SKM-1 (cell line): ENCODE measurements at regions not wholly inside any gene's neighbourhood (a gene's known extent, or its start where the extent isn't known, plus 50 kb on each side); places are given as distances from the start of the nearest gene placed in this dataset.
"Not testable (repeated sequence)": the region's sequence is repeated elsewhere in the genome, so short reads cannot be mapped to it uniquely, and the experiment has no call there.

Experiments
- DNase-seq: peaks from one replicate; lab custom pipeline; 2025; ENCODE audit not compliant: unreplicated experiment; lab: John Stamatoyannopoulos, UW

DNA sequence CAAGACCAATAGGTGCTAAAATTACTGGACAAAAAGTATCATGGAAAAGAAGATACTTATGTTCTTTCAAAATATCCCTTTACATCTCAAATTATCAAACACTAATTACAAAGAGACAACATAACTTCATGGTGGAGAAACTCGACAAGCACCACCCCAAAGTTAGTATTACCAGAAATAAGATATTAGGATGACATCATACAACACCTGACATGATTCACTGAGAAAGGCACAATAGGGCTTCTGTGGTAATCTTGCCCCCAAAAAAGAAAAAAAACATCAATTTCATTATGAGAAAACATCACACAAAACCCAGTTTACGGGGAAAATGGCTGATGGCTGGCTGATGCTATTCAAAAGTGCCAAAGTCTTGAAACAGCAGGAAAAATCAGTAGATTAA is 1781.7 kb upstream of the PCDH10 start:
- no peak for DNase-seq

DNA sequence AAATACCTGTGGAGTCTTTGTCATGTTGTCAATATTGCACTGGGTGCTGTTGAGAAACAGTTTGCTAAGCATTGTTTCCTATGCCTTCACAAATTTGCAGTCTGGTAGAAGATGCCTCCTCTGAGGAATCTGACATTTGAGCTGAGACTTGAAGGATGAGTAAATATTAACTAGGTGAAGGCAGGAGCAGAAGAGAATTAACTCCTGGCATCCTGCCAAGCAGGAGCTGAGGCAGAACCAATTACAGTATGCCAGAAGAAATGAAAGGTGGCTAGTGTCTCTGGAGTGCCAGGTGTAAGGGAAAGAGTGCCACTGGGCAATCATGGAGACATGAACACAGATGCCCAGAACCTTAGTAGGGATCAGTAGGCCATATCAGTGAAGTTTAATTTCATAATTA is 1778.2 kb upstream of the PCDH10 start:
- DNase-seq: no peak

DNA sequence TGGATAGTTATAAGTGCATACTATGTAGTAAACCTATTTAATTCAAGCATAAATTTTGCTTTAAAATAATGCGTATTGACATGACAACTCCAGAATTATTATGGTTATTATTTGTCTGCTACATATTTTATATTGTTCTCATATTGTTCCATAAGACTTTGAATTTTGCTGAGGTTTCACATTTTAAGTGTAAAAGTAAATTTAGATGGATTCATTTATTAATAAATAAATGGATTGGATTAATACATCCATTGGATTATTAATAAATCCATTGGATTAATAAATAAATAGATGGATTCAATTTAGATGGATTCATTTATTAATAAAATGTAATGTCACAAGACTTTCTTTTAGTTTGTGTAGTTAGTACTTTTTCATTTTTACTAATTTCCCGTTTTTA is 1768.0 kb upstream of the PCDH10 start:
- DNase-seq: no peak

DNA sequence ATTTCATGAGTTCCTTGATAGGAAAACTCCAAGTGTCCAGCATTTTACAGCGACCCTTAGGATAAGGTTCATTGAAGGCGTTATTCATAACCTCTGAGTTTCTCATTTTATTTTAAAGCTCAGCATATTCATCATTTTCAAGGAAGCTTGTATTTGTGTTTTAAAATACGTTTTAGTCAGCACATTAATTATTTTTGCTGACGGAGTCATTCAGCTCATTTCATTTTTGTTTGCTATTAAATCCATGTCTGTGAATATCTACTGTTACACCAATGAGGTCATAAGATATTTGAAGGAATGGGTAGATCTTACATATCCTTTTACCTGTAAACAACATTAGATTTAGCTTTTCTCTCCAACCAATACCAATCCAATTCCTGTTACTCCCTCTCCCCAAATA is 1766.3 kb upstream of the PCDH10 start:
- no peak for DNase-seq

DNA sequence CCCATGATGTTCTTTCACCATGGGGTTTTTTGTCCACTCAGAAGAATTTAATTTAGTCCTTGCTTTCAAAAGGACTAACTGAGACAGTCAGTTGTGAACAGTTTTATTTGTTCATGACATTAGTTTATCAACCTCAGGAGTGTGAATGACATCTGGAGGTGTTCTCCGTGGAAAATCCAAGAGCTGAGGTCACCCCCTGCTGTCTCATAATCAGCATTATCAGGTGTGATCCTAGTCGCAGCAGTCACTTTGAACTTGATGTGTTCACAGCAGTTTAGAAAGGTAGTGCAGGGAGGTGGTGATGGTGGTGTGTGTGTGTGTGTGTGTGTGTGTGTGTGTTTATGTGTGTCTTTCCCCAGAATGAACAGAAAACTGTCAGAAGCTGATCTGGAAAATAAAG is 1760.8 kb upstream of the PCDH10 start:
- DNase-seq: no peak

DNA sequence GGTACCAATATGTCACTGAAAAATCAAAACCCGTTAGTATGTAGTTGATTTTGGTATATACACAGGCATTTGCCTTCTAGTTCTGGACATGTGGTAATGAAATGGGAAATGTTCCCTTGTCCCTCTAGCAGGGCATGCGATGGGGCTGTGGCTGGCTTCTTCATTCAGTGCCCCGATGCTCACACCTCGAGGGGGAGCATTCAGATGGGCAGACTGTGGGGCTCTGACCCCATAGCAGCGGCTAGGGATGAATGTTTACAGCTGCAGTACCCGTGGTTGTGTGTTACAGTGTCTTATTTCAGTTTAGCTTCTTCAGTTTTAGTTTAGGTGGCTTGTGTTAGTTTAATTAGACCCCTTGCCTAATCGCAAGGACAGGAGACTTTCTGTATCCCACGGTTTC is 1741.0 kb upstream of the PCDH10 start:
- no peak for DNase-seq

DNA sequence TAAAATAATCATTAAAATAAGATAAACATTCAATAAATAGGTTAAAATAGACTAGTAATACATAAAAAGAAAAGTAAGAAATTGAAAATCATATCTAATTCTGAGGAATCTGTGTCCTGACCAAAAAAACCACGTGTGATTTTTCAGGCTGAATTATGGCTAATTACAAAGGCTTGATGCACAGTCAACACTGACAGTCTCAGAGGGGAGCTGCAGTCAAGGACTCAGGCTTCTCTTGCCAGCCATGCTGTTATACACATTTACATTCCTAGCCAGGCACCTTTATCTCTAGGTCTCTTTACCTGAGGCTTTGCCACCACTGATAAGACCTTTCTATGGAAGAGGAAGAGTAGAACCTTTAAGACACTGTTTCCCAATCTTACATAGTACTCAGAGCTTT is 1737.7 kb upstream of the PCDH10 start:
- no peak for DNase-seq

DNA sequence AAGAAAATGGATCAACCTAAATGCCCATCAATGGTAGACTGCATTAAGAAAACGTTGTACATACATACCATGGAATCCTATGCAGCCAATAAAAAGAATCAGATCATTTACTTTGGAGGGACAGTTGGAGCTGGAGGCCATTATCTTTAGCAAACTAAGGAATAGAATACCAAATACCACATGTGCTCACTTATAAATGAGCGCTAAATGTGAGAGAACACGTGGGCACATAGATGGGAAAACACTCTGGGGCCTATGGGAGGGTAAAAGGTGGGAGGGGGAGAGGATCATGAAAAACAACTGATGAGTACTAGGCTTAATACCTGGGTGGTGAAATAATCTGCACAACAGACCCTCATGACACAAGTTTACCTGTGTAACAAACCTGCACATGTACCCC is 1729.9 kb upstream of the PCDH10 start:
- no peak for DNase-seq

DNA sequence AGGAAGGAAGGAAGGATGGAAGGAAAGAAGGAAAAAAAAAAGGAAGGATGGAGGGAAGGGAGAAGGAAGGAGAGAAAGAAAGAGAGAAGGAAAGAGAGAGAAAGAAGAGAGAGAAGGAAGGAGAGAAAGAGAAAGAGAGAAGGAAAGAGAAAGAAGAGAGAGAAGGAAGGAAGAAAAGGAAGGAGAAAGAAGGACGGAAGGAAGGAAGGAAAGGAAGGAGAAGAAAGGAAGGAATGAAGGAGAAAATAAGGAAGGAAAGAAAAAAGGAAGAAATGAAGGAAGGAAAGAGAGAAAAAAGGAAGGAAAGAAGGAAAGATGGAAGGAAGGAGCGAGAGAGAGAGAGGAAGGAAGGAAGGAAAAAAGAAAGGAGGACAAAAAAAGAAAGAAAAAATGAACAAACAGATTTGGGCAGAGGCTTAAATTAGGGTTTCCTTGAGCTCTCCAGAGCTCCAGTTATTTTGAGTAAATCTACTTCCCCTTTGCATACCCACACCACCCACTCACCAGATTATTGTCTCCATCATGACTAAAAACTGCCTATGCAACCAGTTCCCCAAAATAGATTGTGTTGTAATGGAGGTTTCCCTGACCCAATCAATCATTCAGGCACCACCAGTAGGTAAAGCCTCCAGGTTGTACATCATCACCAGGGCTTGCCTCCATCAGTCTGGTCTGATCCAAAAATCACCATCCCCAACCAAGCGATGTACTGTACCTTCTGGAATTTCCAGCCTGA is 1722.9 kb upstream of the PCDH10 start:
- peak; percentile 53 for DNase-seq

DNA sequence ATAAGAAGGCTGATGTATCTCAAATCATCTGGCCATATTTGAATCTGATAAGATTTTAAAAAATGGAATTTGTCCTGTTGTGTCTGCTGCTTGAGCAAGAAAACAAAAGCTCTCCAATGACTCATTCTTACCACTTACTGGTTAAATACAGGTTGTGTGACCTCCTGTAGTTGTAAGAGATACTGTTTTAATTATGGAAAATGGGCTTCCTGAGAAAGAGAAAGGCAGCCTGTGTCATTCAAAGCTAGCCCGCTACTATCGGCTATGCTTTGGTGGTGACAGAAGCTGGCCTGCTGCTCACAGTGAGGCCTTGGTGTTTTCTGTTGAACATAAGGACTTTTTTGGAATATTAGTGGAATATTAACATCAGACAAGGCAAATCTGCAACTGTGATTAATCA is 1722.1 kb upstream of the PCDH10 start:
- DNase-seq: no peak

DNA sequence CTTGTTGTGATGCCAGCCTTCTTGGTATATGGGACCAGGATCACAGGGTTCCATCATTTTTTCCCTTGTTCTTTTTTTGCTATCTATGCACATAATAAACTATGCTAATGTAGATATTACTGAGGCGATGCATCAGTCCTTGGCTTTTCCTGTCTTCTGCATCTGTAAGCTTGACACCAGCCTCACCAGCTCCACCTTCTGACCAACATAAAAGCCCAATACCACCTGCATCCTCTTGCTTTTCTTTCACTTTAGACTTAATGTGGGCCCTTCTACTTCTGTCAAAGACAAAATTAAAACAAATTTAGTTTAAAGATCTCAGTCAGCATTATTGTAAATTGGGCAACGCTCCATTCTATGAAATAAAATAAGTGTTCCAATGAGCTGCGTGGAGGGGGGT is 1718.8 kb upstream of the PCDH10 start:
- DNase-seq: no peak

DNA sequence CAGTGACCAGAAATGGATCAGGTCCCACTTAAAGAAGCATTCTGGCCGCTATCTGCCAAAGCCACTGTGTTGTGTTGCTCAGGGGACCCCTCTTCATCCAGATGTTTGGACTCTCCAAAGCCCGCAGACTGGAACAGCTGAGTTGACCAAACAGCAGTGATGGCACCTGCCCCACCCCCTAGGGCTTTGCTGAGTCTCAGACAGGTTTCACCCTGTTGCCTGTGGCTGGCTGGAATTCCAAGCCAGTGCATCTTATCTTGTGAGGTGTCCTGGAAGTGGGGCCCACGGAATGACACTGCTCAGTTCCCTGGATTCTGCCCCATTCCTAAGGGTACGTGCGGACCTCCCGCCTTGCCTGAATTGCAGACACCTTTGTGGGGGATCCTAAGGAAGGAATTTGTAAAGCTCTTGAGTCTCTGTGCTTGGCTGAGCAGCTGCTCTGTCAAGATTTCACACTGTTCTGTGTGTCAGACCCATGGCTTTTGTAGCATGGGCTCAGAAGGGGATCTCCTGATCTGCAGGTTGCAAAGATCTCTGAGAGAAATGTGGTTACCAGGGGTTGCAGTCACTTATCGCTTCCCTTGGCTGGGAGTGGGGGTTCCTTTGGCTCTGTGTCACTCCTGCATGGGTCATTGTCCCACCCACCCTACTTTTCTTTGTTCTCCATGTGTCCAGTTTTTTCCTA is 1707.9 kb upstream of the PCDH10 start:
- DNase-seq: no peak

DNA sequence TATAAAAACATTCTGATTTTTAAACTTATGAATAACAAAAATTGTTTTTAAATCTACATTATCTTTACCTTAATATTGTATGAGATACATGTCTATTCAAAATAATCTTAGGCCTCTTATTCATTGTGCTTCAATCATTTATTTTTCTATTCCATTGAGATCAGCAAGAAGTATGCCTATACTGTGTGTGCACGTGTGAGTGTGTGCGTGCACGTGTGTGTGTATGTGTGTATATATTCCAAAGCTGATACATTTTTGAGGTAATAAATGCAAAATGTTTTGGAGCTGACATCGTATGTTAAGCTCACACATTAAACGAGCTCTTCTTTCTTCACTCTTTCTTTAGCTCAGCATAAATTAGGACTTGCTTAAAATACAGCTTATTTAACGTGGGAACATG is 1701.2 kb upstream of the PCDH10 start:
- no peak for DNase-seq

DNA sequence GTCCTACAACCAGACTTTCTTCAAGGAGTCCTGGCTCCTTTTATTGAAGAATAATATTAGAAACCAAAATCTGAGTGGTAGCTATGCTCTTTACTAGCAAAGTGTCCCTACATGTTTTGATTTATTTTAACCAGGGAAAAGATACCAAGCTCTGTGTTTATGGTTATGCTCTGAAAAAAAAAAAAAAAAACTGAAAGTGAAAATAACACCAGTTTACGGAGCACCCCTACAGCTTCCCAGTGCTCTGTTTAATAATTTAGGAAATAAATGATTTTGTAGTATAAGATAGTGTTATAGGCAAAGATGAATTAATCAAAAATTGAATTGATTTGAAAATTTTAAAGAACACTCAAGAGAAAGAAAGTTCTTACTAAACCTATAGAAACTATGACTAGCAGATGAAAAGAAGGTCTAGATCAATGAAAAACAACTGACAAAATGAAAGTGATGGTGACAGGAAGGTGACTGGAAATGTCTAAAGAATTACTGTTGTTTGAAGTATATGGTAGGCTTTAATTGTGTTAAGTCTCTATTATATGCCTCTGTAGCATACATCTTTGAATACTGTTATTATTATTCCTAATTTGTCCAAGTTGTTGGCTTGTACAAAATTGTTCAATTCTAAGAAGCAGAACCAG is 1698.4 kb upstream of the PCDH10 start:
- no peak for DNase-seq

DNA sequence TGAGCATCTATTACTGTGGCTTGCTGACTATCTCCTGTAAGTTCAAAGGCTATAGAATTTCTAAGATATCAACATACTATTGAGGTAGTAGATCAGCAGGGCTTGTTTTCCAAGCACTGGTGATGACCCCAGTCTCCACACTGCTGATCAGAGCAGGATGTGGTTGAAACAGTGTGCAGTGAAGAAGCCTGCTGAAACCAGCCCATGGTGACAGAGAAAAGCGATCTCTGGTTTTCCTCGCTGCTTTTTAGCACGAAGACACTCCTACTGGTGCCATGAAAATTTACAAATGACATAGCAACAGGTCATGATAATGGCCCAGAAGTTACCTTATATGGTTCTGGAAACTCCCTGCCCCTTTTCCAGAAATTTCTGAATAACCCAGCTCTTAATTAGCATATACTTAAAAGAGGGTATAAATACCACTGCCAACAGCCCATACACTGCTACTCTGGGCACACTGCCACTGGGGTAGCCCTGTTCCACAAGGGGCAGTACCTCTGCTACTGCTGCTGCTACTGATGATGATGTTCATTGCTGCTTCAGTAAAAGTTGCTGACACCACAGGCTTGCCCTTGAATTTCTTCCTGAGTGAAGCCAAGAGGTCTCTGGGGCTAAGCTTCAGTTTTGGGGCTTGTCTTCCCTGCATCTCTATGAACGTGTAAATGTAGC is 1689.5 kb upstream of the PCDH10 start:
- DNase-seq: no peak

DNA sequence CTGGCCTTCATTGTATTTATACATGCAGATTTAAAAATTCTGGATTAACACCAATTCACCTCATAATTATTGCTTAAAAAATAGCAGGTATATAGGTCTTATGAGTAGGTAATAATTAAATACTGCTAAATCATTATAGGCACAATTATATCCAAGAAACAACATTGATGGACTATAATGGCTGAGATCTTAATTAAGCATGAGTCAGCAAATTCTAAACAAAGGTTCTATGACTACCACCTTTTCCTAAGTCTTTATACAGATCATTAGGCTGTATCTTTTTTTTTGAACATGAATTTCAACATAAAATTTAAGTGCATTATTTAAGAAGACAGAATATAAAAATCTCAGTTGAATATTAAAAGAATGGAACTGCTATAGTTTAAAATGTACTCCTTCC is 1678.7 kb upstream of the PCDH10 start:
- no peak for DNase-seq

DNA sequence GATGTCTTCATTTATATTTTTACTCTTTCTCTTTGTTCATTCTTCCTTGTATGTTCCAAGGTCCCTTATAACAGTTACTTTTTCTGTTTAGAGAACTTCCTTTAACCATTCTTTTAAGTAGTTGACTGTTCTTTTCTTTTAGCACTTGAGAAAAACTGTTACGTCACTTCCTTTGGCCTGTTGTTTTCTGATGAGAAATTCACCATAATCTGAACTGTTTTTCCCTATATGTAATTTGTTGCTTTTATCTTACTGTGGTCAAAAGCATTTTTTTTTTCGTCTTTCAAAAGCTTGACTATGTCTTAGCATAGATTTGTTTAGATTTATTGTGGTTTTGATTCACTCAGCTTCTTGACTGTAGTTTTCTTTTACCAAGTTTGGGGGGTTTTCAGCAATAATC is 1660.3 kb upstream of the PCDH10 start:
- DNase-seq: no peak

DNA sequence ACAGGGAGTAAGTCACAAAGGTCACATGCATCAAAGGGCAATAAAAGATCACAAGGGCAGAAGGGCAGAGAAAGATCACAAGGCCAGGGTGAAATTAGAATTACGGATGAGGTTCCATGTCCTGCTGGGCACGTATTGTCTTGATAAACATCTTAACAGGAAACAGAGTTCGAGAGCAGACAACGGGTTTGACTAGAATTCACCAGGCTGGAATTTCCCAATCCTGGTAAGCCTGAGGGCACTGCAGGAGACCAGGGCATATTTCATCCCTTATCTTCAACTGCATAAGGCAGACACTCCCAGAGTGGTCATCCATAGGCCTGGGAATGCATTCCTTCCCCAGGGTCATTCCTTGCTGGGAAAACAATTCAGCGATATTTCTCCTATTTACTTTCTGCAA is 1652.9 kb upstream of the PCDH10 start:
- not testable (repeated sequence) for DNase-seq

DNA sequence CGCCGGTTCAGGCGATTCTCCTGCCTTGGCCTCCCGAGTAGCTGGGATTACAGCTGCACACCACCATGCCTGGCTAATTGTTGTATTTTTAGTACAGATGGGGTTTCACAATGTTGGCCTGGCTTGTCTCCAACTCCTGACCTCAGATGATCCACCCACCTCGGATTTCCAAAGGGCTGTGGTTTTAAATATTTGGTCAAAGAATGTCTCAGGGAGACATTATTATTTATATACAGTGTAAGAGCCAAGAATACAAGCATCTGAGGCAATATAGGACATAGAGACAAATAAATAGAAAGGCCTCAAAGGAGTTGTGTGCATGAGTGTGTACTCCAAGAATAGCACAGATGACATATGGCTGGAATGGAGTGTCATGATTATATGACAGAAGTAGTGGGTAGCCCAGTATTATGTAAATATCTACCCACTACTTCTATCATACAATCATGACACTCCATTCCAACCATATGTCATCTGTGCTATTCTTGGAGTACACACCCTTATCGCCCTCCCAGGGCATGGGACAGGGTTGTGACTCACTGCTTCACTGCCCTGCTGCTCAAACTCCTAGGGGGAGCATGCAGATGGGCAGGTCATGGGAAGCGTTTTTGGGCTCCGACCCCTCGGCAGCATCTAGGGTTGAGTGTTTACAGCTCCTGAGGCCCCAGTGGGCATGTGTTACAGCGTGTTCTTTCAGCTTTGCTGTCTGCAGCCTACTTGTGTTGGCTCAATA is 1649.8 kb upstream of the PCDH10 start:
- no peak for DNase-seq

DNA sequence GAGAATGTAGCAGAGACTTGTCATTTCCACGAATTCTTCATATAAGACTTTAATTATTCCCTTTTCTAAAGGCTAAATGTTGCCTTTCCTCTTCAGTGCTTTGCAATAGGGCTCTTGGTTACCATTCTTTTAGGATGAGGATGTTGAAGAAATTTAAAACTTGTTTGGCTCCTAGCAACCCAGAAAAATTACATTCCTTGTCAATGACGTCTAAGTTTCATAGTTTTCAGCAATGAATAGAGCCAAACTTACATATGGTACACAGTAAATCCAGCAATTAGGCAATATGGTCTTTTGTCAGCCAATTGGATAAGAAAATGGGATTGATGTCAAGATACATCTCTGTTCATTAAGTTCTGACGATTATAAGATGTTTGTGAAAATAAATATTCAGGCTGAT is 1639.6 kb upstream of the PCDH10 start:
- DNase-seq: no peak

DNA sequence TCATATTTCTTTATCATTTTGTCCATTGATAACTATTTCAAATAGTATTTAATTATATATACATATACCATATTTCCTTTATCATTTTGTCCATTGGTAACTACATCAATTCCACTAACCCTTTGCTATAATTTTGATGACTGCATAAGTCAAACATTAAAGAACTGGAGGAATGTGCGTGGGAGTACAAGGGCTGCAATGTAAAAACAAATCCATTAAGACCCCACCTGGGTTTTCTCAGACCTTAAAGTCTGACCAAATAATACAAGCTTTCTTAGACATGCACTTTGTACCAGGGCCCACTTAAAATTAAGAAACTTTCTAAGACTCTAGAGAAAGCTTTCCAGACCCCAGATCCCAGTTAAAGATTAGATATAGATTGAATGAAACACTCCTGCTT is 1622.4 kb upstream of the PCDH10 start:
- no peak for DNase-seq
